HepG2 (cell line): ENCODE measurements at regions not wholly inside any gene's neighbourhood (a gene's known extent, or its start where the extent isn't known, plus 50 kb on each side); places are given as distances from the start of the nearest gene placed in this dataset.

ENCODE experiments used
- AKAP8 ChIP-seq: sonication (generic); formaldehyde crosslinking; IDR thresholded peaks from 2 replicates; pipeline ENCODE4 v1.5.1; 2020; ENCODE audit warnings: mild to moderate bottlenecking, missing genetic modification reagents
- CBFB ChIP-seq: sonication (generic); formaldehyde crosslinking; IDR thresholded peaks from 2 replicates; pipeline ENCODE4 v1.4.0; 2020; ENCODE audit warnings: missing genetic modification reagents
- CENPT ChIP-seq: sonication (generic); formaldehyde crosslinking; IDR thresholded peaks from 2 replicates; pipeline ENCODE4 v1.8.0; 2022; ENCODE audit warnings: low read depth, mild to moderate bottlenecking, moderate library complexity, missing genetic modification reagents
- GFI1 ChIP-seq: sonication (generic); formaldehyde crosslinking; IDR thresholded peaks from 2 replicates; pipeline ENCODE4 v1.5.0; 2020; ENCODE audit warnings: missing genetic modification reagents, mild to moderate bottlenecking, borderline replicate concordance
- MIER2 ChIP-seq: IDR thresholded peaks from 2 replicates; pipeline ENCODE4 v1.6.1; 2016; ENCODE audit warnings: missing biosample characterization, missing genetic modification reagents
- PCBP1 ChIP-seq: fragments of 200-400 bp; formaldehyde crosslinking; IDR thresholded peaks from 2 replicates; pipeline ENCODE4 v1.6.1; 2017; ENCODE audit warnings: mild to moderate bottlenecking, low read depth, low read length, borderline replicate concordance
- RBFOX2 ChIP-seq: fragments of 200-400 bp; formaldehyde crosslinking; IDR thresholded peaks from 2 replicates; pipeline ENCODE4 v1.6.1; 2017; ENCODE audit warnings: low read depth, mild to moderate bottlenecking, low read length
- ZNF160 ChIP-seq: sonication (generic); formaldehyde crosslinking; IDR thresholded peaks from 2 replicates; pipeline ENCODE4 v1.8.0; 2022; ENCODE audit warnings: mild to moderate bottlenecking, inconsistent platforms, missing genetic modification reagents
- ZNF329 ChIP-seq: sonication (generic); formaldehyde crosslinking; IDR thresholded peaks from 2 replicates; pipeline ENCODE4 v1.9.0; 2021; ENCODE audit warnings: low read depth, mild to moderate bottlenecking, missing genetic modification reagents
- ZNF616 ChIP-seq: sonication (generic); formaldehyde crosslinking; IDR thresholded peaks from 2 replicates; pipeline ENCODE4 v1.5.0; 2020; ENCODE audit warnings: low read depth, mild to moderate bottlenecking, missing genetic modification reagents
- ZSCAN25 ChIP-seq: sonication (generic); formaldehyde crosslinking; IDR thresholded peaks from 2 replicates; pipeline ENCODE4 v1.8.0; 2022; ENCODE audit warnings: mild to moderate bottlenecking, missing genetic modification reagents
- ZSCAN29 ChIP-seq: sonication (generic); formaldehyde crosslinking; conservative IDR thresholded peaks from 2 replicates; pipeline ENCODE4 v1.4.0; 2020; ENCODE audit warnings: mild to moderate bottlenecking, missing genetic modification reagents
- TF ChIP-seq, protein P1 (sequence below): sonication (generic); formaldehyde crosslinking; IDR thresholded peaks from 2 replicates; pipeline ENCODE4 v1.9.0; 2021; ENCODE audit warnings: missing genetic modification reagents, mild to moderate bottlenecking, borderline replicate concordance
- TF ChIP-seq, protein P2 (sequence below): IDR thresholded peaks from 2 replicates; pipeline ENCODE4 v1.6.1; 2016
- TF ChIP-seq, protein P3 (sequence below): sonication (generic); formaldehyde crosslinking; IDR thresholded peaks from 2 replicates; pipeline ENCODE4 v1.9.0; 2021; ENCODE audit warnings: missing genetic modification reagents, mild to moderate bottlenecking, borderline replicate concordance
- TF ChIP-seq, protein P4 (sequence below): sonication (generic); formaldehyde crosslinking; IDR thresholded peaks from 2 replicates; pipeline ENCODE4 v1.4.0; 2020; ENCODE audit warnings: low read depth, mild to moderate bottlenecking, missing genetic modification reagents
- TF ChIP-seq, protein P5 (sequence below): sonication (generic); formaldehyde crosslinking; conservative IDR thresholded peaks from 2 replicates; pipeline ENCODE4 v1.4.0; 2020; ENCODE audit warnings: missing genetic modification reagents
- TF ChIP-seq, protein P6 (sequence below): sonication (generic); formaldehyde crosslinking; IDR thresholded peaks from 2 replicates; pipeline ENCODE4 v1.8.0; 2023; ENCODE audit warnings: mild to moderate bottlenecking, missing genetic modification reagents
- TF ChIP-seq, protein P7 (sequence below): sonication (generic); formaldehyde crosslinking; IDR thresholded peaks from 2 replicates; pipeline ENCODE4 v1.5.0; 2020; ENCODE audit warnings: mild to moderate bottlenecking, missing genetic modification reagents, moderate library complexity

DNA sequence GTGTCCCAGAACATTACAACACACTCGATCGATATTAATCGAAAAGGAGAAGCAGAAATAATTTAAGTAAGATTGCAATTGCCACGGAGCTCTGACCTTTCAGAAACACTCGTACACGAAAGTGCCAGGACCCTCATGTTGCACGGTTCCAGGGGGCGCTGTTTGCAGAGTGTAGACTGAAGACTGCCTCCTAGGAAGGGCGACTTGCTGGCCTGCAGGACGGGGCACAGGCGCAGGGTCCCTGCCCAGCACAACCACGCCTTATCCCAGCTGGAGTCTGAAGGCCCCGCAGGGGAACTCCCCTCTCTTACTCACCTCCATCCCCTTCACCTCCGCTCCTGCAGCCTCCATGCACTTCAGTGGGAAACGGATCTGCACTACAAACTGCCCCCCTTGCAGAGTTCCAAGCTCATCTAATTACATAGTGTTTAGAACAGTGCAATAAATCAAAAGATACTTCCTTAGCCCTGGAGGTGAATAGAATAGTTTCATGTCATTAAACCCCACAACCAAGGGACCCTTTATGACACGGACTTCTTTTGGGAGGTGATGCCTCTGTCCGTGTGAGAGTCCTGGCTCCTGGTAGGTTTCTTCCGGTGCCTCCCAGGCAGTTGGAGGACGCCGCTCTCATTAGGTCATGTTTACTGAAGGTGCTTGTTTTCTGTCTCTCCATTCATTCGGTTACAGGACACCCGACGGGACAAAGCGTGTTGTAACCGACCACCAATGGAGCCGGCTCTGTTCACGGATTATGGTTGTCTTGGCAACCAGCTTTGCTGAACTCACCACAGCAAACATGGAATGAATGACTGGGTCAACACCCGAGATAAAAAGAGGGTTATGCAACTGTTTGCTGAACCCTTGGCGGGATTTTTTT is 262.2 kb downstream of the BAMBI start (continued):
- peak; percentile 30; the same call in 1 of the 2 replicates for TF ChIP-seq ZSCAN25 (CRISPR knock-in tag)
- peak; percentile 87 for TF ChIP-seq RBFOX2
- peak; percentile 44; the same call in 1 of the 2 replicates for TF ChIP-seq AKAP8
- TF ChIP-seq, protein P1, sequence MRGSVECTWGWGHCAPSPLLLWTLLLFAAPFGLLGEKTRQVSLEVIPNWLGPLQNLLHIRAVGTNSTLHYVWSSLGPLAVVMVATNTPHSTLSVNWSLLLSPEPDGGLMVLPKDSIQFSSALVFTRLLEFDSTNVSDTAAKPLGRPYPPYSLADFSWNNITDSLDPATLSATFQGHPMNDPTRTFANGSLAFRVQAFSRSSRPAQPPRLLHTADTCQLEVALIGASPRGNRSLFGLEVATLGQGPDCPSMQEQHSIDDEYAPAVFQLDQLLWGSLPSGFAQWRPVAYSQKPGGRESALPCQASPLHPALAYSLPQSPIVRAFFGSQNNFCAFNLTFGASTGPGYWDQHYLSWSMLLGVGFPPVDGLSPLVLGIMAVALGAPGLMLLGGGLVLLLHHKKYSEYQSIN (CRISPR knock-in tag): no peak
- TF ChIP-seq MIER2: peak; percentile 46; the same call in 1 of the 2 replicates
- TF ChIP-seq, protein P2, sequence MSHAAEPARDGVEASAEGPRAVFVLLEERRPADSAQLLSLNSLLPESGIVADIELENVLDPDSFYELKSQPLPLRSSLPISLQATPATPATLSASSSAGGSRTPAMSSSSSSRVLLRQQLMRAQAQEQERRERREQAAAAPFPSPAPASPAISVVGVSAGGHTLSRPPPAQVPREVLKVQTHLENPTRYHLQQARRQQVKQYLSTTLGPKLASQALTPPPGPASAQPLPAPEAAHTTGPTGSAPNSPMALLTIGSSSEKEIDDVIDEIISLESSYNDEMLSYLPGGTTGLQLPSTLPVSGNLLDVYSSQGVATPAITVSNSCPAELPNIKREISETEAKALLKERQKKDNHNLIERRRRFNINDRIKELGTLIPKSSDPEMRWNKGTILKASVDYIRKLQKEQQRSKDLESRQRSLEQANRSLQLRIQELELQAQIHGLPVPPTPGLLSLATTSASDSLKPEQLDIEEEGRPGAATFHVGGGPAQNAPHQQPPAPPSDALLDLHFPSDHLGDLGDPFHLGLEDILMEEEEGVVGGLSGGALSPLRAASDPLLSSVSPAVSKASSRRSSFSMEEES (CRISPR knock-in tag): peak; percentile 68
- TF ChIP-seq, protein P3, sequence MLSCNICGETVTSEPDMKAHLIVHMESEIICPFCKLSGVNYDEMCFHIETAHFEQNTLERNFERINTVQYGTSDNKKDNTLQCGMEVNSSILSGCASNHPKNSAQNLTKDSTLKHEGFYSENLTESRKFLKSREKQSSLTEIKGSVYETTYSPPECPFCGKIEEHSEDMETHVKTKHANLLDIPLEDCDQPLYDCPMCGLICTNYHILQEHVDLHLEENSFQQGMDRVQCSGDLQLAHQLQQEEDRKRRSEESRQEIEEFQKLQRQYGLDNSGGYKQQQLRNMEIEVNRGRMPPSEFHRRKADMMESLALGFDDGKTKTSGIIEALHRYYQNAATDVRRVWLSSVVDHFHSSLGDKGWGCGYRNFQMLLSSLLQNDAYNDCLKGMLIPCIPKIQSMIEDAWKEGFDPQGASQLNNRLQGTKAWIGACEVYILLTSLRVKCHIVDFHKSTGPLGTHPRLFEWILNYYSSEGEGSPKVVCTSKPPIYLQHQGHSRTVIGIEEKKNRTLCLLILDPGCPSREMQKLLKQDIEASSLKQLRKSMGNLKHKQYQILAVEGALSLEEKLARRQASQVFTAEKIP: no peak
- peak; percentile 18; the same call in 1 of the 2 replicates for TF ChIP-seq ZNF616 (CRISPR knock-in tag)
- TF ChIP-seq, protein P4, sequence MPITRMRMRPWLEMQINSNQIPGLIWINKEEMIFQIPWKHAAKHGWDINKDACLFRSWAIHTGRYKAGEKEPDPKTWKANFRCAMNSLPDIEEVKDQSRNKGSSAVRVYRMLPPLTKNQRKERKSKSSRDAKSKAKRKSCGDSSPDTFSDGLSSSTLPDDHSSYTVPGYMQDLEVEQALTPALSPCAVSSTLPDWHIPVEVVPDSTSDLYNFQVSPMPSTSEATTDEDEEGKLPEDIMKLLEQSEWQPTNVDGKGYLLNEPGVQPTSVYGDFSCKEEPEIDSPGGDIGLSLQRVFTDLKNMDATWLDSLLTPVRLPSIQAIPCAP (CRISPR knock-in tag): no peak
- TF ChIP-seq GFI1 (CRISPR knock-in tag): peak; percentile 25; the same call in 1 of the 2 replicates
- TF ChIP-seq, protein P5, sequence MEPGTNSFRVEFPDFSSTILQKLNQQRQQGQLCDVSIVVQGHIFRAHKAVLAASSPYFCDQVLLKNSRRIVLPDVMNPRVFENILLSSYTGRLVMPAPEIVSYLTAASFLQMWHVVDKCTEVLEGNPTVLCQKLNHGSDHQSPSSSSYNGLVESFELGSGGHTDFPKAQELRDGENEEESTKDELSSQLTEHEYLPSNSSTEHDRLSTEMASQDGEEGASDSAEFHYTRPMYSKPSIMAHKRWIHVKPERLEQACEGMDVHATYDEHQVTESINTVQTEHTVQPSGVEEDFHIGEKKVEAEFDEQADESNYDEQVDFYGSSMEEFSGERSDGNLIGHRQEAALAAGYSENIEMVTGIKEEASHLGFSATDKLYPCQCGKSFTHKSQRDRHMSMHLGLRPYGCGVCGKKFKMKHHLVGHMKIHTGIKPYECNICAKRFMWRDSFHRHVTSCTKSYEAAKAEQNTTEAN (CRISPR knock-in tag): no peak
- peak; percentile 76 for TF ChIP-seq CBFB
- 0 out of 2 replicates have a peak, but pooled peaks have one; percentile 44 for TF ChIP-seq ZNF329
- peak; percentile 72 for TF ChIP-seq ZSCAN29 (CRISPR knock-in tag)
- TF ChIP-seq, protein P6, sequence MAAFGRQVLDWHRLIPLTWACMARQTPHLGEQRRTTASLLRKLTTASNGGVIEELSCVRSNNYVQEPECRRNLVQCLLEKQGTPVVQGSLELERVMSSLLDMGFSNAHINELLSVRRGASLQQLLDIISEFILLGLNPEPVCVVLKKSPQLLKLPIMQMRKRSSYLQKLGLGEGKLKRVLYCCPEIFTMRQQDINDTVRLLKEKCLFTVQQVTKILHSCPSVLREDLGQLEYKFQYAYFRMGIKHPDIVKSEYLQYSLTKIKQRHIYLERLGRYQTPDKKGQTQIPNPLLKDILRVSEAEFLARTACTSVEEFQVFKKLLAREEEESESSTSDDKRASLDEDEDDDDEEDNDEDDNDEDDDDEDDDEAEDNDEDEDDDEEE (CRISPR knock-in tag): no peak
- TF ChIP-seq PCBP1: no peak
- no peak for TF ChIP-seq CENPT (CRISPR knock-in tag)
- TF ChIP-seq, protein P7, sequence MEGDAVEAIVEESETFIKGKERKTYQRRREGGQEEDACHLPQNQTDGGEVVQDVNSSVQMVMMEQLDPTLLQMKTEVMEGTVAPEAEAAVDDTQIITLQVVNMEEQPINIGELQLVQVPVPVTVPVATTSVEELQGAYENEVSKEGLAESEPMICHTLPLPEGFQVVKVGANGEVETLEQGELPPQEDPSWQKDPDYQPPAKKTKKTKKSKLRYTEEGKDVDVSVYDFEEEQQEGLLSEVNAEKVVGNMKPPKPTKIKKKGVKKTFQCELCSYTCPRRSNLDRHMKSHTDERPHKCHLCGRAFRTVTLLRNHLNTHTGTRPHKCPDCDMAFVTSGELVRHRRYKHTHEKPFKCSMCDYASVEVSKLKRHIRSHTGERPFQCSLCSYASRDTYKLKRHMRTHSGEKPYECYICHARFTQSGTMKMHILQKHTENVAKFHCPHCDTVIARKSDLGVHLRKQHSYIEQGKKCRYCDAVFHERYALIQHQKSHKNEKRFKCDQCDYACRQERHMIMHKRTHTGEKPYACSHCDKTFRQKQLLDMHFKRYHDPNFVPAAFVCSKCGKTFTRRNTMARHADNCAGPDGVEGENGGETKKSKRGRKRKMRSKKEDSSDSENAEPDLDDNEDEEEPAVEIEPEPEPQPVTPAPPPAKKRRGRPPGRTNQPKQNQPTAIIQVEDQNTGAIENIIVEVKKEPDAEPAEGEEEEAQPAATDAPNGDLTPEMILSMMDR (CRISPR knock-in tag): peak; percentile 92
- TF ChIP-seq ZNF160 (CRISPR knock-in tag): peak; percentile 76; the same call in 1 of the 2 replicates
